CD14-positive monocyte (primary cell): ENCODE measurements at regions not wholly inside any gene's neighbourhood (a gene's known extent, or its start where the extent isn't known, plus 50 kb on each side); places are given as distances from the start of the nearest gene placed in this dataset.

Experiments used
- DNase-seq, 3 donors: peaks; one replicate each; pipeline ENCODE4 v3.0.0-alpha.2; 2011 to 2022
- H2AFZ ChIP-seq: 2 replicates; pipeline ENCODE4 v1.6.0; 2012; ENCODE audit warnings: mild to moderate bottlenecking, low read depth, low read length, inconsistent platforms; ENCODE audit not compliant: insufficient read depth, poor library complexity, severe bottlenecking
- H3K27ac ChIP-seq, 2 donors: 1 replicate in 1 of 2; 2 replicates in 1 of 2; pipeline ENCODE4 v1.5.1; 2012 to 2013; ENCODE audit warnings: low read length in 2 of 2, control low read depth in 1 of 2, inconsistent platforms in 1 of 2, low read depth in 1 of 2, mild to moderate bottlenecking in 1 of 2
- H3K27me3 ChIP-seq, 2 donors: one replicate each; pipeline versions ENCODE4 v1.6.0 to v1.6.1; 2011 to 2013; ENCODE audit warnings: low read length in 2 of 2; ENCODE audit not compliant: control insufficient read depth in 2 of 2, insufficient read depth in 2 of 2
- H3K36me3 ChIP-seq, 2 donors: replicated peaks in 1 of 2; 1 replicate in 1 of 2; 2 replicates in 1 of 2; pipeline versions ENCODE4 v1.5.1 to v1.6.1; 2012 to 2013; ENCODE audit warnings: low read length in 2 of 2, control low read depth in 1 of 2, inconsistent platforms in 1 of 2, mild to moderate bottlenecking in 1 of 2; ENCODE audit not compliant: insufficient read depth in 2 of 2, control insufficient read depth in 1 of 2
- H3K4me1 ChIP-seq, 2 donors: 1 replicate in 1 of 2; 2 replicates in 1 of 2; pipeline versions ENCODE4 v1.5.1 to v1.6.1; 2012 to 2013; ENCODE audit warnings: low read length in 2 of 2, control low read depth in 1 of 2, inconsistent platforms in 1 of 2, mild to moderate bottlenecking in 1 of 2, moderate library complexity in 1 of 2; ENCODE audit not compliant: insufficient read depth in 2 of 2, control insufficient read depth in 1 of 2
- H3K4me2 ChIP-seq: replicated peaks from 2 replicates; pipeline ENCODE3; 2012; ENCODE audit warnings: low read length, moderate library complexity, mild to moderate bottlenecking; ENCODE audit not compliant: poor library complexity, severe bottlenecking; ENCODE audit errors: extremely low read depth
- H3K4me3 ChIP-seq, 3 experiments: fragments of 200-600 bp in 1 of 3; sonication (generic) in 1 of 3; replicated peaks in 1 of 3; 1 replicate in 2 of 3; 2 replicates in 1 of 3; pipeline ENCODE4 v1.5.1; 2011 to 2013; ENCODE audit warnings: low read length in 3 of 3, mild to moderate bottlenecking in 3 of 3, control low read depth in 2 of 3, low read depth in 2 of 3, inconsistent platforms in 1 of 3, moderate library complexity in 1 of 3
- H3K79me2 ChIP-seq: 2 replicates; pipeline ENCODE4 v1.6.0; 2012; ENCODE audit warnings: mild to moderate bottlenecking, control low read depth, inconsistent platforms, low read length, moderate library complexity; ENCODE audit not compliant: insufficient read depth
- H3K9ac ChIP-seq: 2 replicates; pipeline ENCODE4 v1.6.0; 2017; ENCODE audit warnings: low read length, mild to moderate bottlenecking; ENCODE audit not compliant: insufficient read depth, poor library complexity, severe bottlenecking
- H3K9me3 ChIP-seq, 2 donors: replicated peaks in 1 of 2; 1 replicate in 1 of 2; 2 replicates in 1 of 2; pipeline versions ENCODE4 v1.5.1 to v1.6.1; 2012 to 2013; ENCODE audit warnings: low read length in 2 of 2, control low read depth in 1 of 2; ENCODE audit not compliant: control insufficient read depth in 1 of 2, insufficient read depth in 1 of 2
- H4K20me1 ChIP-seq: 2 replicates; pipeline ENCODE4 v1.6.0; 2012; ENCODE audit warnings: mild to moderate bottlenecking, low read length, control low read depth, moderate library complexity; ENCODE audit not compliant: insufficient read depth
- H3K27ac Mint-ChIP-seq, 7 donors: one replicate each; pipeline ENCODE4 v1.8.0; 2020; ENCODE audit warnings: mild to moderate bottlenecking in 7 of 7, mixed read lengths in 7 of 7, moderate library complexity in 6 of 7, inconsistent platforms in 2 of 7
- H3K27me3 Mint-ChIP-seq, 3 donors: one replicate each; pipeline ENCODE4 v1.8.0; 2021 to 2022; ENCODE audit warnings: low read depth in 3 of 3, mild to moderate bottlenecking in 3 of 3, mixed read lengths in 3 of 3, moderate library complexity in 3 of 3, inconsistent platforms in 1 of 3
- H3K36me3 Mint-ChIP-seq, 2 donors: one replicate each; pipeline ENCODE4 v1.8.0; 2020; ENCODE audit warnings: mixed read lengths in 2 of 2, inconsistent platforms in 1 of 2, mild to moderate bottlenecking in 1 of 2
- H3K4me1 Mint-ChIP-seq: one replicate; pipeline ENCODE4 v1.8.0; 2020; ENCODE audit warnings: mild to moderate bottlenecking, mixed read lengths
- H3K4me3 Mint-ChIP-seq, 2 donors: one replicate each; pipeline ENCODE4 v1.8.0; 2020; ENCODE audit warnings: mild to moderate bottlenecking in 2 of 2, mixed read lengths in 2 of 2, moderate library complexity in 1 of 2
- H3K9me3 Mint-ChIP-seq, 7 donors: one replicate each; pipeline ENCODE4 v1.8.0; 2020 to 2022; ENCODE audit warnings: mixed read lengths in 7 of 7, mild to moderate bottlenecking in 6 of 7, moderate library complexity in 6 of 7, inconsistent platforms in 2 of 7
- WGBS: methylation state at CpG from one replicate; pipeline ENCODE4 v1.1.5; 2013; ENCODE audit warnings: missing lambda C conversion rate; ENCODE audit not compliant: insufficient coverage; 5-methylcytosine and 5-hydroxymethylcytosine counted together
- intact Hi-C, 2 donors: fragments of 100-400 bp; cut with micrococcal nuclease; formaldehyde crosslinking; loops; one replicate each; pipeline versions ENCODE4 v1.15.0 to v1.15.1; 2023
- TF ChIP-seq, protein P1 (sequence below): fragments of 200-600 bp; IDR thresholded peaks from one replicate; pipeline ENCODE4 v1.8.0; 2022; ENCODE audit warnings: antibody characterized with exemption, mild to moderate bottlenecking

DNA sequence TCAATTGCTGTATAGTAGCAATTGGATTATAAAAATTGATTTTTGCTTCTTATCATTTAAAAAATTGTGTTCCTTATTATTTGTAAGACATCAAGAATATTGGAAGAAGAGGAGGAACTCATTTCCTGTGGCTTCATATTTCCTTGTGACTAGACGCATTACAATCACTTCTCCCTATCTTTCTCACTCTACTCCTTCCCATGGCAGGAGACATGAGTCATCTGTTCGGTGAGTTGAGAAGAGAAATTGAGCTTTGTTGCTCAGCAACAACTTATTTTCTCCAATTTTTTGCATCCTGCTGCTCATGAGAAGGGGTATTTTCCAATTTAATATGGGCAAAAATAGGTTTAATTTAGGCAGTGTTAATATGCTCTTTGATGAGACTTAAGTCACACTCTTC, 1783.9 kb downstream of the SUCLG1 start:
- Mint-ChIP-seq H3K36me3 (no peaks in the 10 kb centered on the region), H3K4me1 (no peaks in the 10 kb centered on the region), H3K27me3 (no peaks in the 10 kb centered on the region), H3K9me3 (peaks cover 0 to 4% (median 0%) of the 10 kb centered on the region in 7 donors), H3K27ac (no peak overlapping the region), H3K4me3 (no peak overlapping the region)
- intact Hi-C loops = no loop called here
- TF ChIP-seq, protein P1, sequence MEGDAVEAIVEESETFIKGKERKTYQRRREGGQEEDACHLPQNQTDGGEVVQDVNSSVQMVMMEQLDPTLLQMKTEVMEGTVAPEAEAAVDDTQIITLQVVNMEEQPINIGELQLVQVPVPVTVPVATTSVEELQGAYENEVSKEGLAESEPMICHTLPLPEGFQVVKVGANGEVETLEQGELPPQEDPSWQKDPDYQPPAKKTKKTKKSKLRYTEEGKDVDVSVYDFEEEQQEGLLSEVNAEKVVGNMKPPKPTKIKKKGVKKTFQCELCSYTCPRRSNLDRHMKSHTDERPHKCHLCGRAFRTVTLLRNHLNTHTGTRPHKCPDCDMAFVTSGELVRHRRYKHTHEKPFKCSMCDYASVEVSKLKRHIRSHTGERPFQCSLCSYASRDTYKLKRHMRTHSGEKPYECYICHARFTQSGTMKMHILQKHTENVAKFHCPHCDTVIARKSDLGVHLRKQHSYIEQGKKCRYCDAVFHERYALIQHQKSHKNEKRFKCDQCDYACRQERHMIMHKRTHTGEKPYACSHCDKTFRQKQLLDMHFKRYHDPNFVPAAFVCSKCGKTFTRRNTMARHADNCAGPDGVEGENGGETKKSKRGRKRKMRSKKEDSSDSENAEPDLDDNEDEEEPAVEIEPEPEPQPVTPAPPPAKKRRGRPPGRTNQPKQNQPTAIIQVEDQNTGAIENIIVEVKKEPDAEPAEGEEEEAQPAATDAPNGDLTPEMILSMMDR = no peak
- no CpG with 5 or more reads among the region's 2 CpGs for WGBS
- no peak overlapping the region for H3K4me2 ChIP-seq
- no peaks in the 10 kb centered on the region for H3K4me1 ChIP-seq
- no peaks in the 10 kb centered on the region for H4K20me1 ChIP-seq
- H3K27ac ChIP-seq = no peak overlapping the region
- H3K36me3 ChIP-seq = no peaks in the 10 kb centered on the region
- no peak overlapping the region for H2AFZ ChIP-seq
- H3K4me3 ChIP-seq = no peak overlapping the region
- DNase-seq = no peak
- H3K79me2 ChIP-seq = no peaks in the 10 kb centered on the region
- H3K9ac ChIP-seq = no peak overlapping the region
- H3K27me3 ChIP-seq = no peaks in the 10 kb centered on the region
- H3K9me3 ChIP-seq = no peaks in the 10 kb centered on the region

DNA sequence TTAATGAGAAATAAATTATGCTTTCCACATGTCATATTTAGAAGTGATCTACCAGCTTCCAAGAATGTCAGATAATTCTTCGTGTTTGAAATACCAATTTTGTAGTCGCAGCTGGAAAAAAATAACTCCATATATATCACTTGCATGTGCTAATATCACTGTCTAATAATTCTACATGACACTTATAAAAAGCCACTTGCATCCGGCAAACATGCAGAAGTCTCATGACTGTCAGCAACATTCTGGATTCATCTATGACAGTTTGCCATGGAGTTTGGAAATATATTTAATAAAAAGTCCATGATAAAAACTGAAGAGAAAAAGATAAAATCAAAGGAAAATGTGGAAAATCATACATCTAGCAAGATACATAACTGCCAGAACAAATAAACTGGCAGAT, 1784.4 kb downstream of the SUCLG1 start:
- no peaks in the 10 kb centered on the region for H3K27me3 Mint-ChIP-seq
- Histone ChIP-seq H3K9ac (no peak overlapping the region), H3K79me2 (no peaks in the 10 kb centered on the region), H3K4me3 (no peak overlapping the region), H3K27ac (no peak overlapping the region), H4K20me1 (no peaks in the 10 kb centered on the region), H3K4me2 (no peak overlapping the region), H3K9me3 (no peaks in the 10 kb centered on the region), H3K4me1 (no peaks in the 10 kb centered on the region), H2AFZ (no peak overlapping the region), H3K36me3 (no peaks in the 10 kb centered on the region), H3K27me3 (no peaks in the 10 kb centered on the region)
- 67% methylated on average over 1 of the region's 3 CpGs for WGBS
- intact Hi-C loops = no loop called here
- peaks cover 0 to 4% (median 0%) of the 10 kb centered on the region in 7 donors for H3K9me3 Mint-ChIP-seq
- no peak overlapping the region for H3K4me3 Mint-ChIP-seq
- no peaks in the 10 kb centered on the region for H3K4me1 Mint-ChIP-seq
- DNase-seq = no peak
- TF ChIP-seq, protein P1 = no peak
- H3K36me3 Mint-ChIP-seq = no peaks in the 10 kb centered on the region
- no peak overlapping the region for H3K27ac Mint-ChIP-seq
